GM10266 (cell line): ENCODE measurements at regions not wholly inside any gene's neighbourhood (a gene's known extent, or its start where the extent isn't known, plus 50 kb on each side); places are given as distances from the start of the nearest gene placed in this dataset.

ENCODE experiments used
- DNase-seq: peaks from one replicate; pipeline ENCODE4 v3.0.0; 2012; ENCODE audit errors: extremely low spot score
- TF ChIP-seq, protein P1 (sequence below): IDR thresholded peaks from 2 replicates; pipeline ENCODE4 v1.5.1; 2012; ENCODE audit warnings: mild to moderate bottlenecking, low read depth; ENCODE audit not compliant: control insufficient read depth, insufficient read depth; ENCODE audit errors: missing control alignments

- TF ChIP-seq, protein P1, sequence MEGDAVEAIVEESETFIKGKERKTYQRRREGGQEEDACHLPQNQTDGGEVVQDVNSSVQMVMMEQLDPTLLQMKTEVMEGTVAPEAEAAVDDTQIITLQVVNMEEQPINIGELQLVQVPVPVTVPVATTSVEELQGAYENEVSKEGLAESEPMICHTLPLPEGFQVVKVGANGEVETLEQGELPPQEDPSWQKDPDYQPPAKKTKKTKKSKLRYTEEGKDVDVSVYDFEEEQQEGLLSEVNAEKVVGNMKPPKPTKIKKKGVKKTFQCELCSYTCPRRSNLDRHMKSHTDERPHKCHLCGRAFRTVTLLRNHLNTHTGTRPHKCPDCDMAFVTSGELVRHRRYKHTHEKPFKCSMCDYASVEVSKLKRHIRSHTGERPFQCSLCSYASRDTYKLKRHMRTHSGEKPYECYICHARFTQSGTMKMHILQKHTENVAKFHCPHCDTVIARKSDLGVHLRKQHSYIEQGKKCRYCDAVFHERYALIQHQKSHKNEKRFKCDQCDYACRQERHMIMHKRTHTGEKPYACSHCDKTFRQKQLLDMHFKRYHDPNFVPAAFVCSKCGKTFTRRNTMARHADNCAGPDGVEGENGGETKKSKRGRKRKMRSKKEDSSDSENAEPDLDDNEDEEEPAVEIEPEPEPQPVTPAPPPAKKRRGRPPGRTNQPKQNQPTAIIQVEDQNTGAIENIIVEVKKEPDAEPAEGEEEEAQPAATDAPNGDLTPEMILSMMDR: no peak
- no peak for DNase-seq
Observed at GRCh38 chr5:40314275-40314674, 365.4 kb upstream of the PTGER4 start.

DNA sequence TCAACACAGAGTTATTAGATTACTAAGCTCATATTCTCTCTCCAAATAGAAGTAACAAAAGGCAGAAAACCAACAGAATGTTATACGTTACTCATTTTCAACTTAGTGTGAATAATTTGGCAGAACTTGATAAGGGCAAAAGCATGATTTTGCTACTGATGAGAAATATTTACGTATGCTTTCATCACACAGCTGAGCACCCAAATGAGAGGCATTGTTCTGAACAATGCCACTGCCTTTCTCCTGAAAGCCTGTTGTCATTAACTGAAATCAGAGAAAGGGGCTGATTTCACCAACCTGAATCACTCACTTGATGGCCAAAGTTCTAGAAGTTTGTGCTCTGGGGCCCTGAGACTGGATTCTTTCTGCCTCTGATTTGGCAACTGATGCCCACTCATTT is 367.5 kb upstream of the PTGER4 start:
- no peak for DNase-seq
- TF ChIP-seq, protein P1: no peak

GRCh38 chr5:40309851-40310250 is 369.9 kb upstream of the PTGER4 start:
- TF ChIP-seq, protein P1: no peak
- DNase-seq: no peak

- no peak for DNase-seq
- TF ChIP-seq, protein P1: no peak
Observed at GRCh38 chr5:40308867-40309266, 370.8 kb upstream of the PTGER4 start.

DNA sequence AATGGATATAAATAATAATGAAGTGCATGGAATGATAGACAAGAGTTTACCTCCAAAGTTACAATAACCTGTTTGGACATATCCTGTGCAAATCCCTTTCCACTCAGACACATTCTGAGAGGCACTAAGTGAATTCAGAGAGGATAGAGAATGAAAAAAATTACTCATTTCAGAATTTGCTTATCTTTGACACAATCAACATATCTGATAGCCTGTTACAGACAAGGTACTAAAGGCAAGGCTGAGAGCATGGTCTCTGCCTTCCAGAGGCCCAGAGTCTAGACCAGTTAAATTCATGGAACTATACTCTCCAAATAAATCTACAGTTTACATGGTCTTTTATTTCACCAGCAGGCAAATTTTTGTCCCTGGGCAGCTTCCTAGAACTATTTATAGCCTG is 371.8 kb upstream of the PTGER4 start:
- DNase-seq: no peak
- TF ChIP-seq, protein P1: no peak

- no peak for DNase-seq
- TF ChIP-seq, protein P1: no peak
Observed at GRCh38 chr5:40306869-40307487, 372.7 kb upstream of the PTGER4 start.

DNA sequence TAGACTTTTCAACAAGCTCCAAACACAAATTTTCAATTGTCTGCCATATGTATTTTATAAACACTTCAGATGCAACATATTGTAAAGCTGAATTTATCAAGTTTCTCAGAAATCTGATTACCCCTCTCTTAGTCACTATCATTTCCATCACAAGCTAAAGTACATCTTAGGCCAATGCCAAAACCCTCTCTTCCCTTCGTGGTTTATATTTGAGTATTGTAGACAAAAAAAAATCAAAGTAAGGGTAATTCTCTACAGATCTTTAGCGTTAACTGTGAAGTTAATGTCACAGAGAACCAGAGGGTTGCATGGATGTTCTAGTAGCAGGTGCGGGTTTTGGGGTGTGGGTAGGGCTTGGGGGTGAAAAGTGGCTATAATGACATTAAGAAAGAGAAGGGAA is 387.7 kb upstream of the PTGER4 start:
- no peak for DNase-seq
- TF ChIP-seq, protein P1: no peak
